HEK293T (cell line): ENCODE measurements at regions not wholly inside any gene's neighbourhood (a gene's known extent, or its start where the extent isn't known, plus 50 kb on each side); places are given as distances from the start of the nearest gene placed in this dataset.

ENCODE experiments used
- CTCF ChIA-PET: fragments of 350-600 bp; formaldehyde crosslinking; extraction: SDS; loops from one replicate; lab custom pipeline; 2021; ENCODE audit warnings: antibody characterized with exemption, inconsistent platforms; lab: Yijun Ruan, JAX
- POLR2A ChIA-PET: fragments of 350-600 bp; formaldehyde crosslinking; extraction: SDS; loops from one replicate; lab custom pipeline; 2020; ENCODE audit warnings: antibody characterized with exemption, inconsistent platforms; lab: Yijun Ruan, JAX
- DNase-seq: peaks from one replicate; pipeline ENCODE4 v3.0.0; 2012; ENCODE audit warnings: mixed read lengths; ENCODE audit errors: extremely low spot score
- ARNT ChIP-seq: fragments of 450-650 bp; IDR thresholded peaks from 2 replicates; pipeline ENCODE4 v1.6.1; 2017; ENCODE audit warnings: mild to moderate bottlenecking
- BHLHE40 ChIP-seq: fragments of 450-650 bp; IDR thresholded peaks from 2 replicates; pipeline ENCODE4 v1.6.1; 2016; ENCODE audit warnings: mild to moderate bottlenecking, moderate library complexity, borderline replicate concordance
- CTBP1 ChIP-seq: fragments of 450-650 bp; IDR thresholded peaks from 2 replicates; pipeline ENCODE4 v1.6.1; 2016; ENCODE audit warnings: borderline replicate concordance
- ELF4 ChIP-seq: fragments of 450-650 bp; IDR thresholded peaks from 2 replicates; pipeline ENCODE4 v1.6.1; 2017; ENCODE audit warnings: antibody characterized with exemption
- FOXA1 ChIP-seq: fragments of 450-650 bp; IDR thresholded peaks from 2 replicates; pipeline ENCODE4 v1.6.1; 2016; ENCODE audit warnings: mild to moderate bottlenecking
- FOXK2 ChIP-seq: fragments of 450-650 bp; IDR thresholded peaks from 2 replicates; pipeline ENCODE4 v1.6.1; 2016; ENCODE audit warnings: mild to moderate bottlenecking
- FOXM1 ChIP-seq: fragments of 450-650 bp; IDR thresholded peaks from 2 replicates; pipeline ENCODE4 v1.6.1; 2017; ENCODE audit warnings: mild to moderate bottlenecking, borderline replicate concordance
- HDGF ChIP-seq: fragments of 450-650 bp; IDR thresholded peaks from 2 replicates; pipeline ENCODE4 v1.6.1; 2017; ENCODE audit warnings: antibody characterized with exemption, borderline replicate concordance
- L3MBTL2 ChIP-seq: fragments of 450-650 bp; conservative IDR thresholded peaks from 2 replicates; pipeline ENCODE4 v1.6.1; 2016; ENCODE audit warnings: mild to moderate bottlenecking
- LEF1 ChIP-seq: fragments of 450-650 bp; IDR thresholded peaks from 2 replicates; pipeline ENCODE4 v1.6.1; 2017; ENCODE audit warnings: mild to moderate bottlenecking, borderline replicate concordance
- NFRKB ChIP-seq: fragments of 450-650 bp; IDR thresholded peaks from 2 replicates; pipeline ENCODE4 v1.6.1; 2016; ENCODE audit warnings: mild to moderate bottlenecking, moderate library complexity
- SP1 ChIP-seq: fragments of 450-650 bp; IDR thresholded peaks from 2 replicates; pipeline ENCODE4 v1.6.1; 2017
- SUZ12 ChIP-seq: fragments of 450-650 bp; IDR thresholded peaks from 2 replicates; pipeline ENCODE4 v1.6.1; 2016; ENCODE audit warnings: mild to moderate bottlenecking
- TARDBP ChIP-seq: fragments of 450-650 bp; IDR thresholded peaks from 2 replicates; pipeline ENCODE4 v1.6.1; 2016
- ZNF384 ChIP-seq: fragments of 450-650 bp; IDR thresholded peaks from 2 replicates; pipeline ENCODE4 v1.6.1; 2016
- TF ChIP-seq, protein P1 (sequence below): fragments of 450-650 bp; IDR thresholded peaks from 2 replicates; pipeline ENCODE4 v1.6.1; 2016

GRCh38 chr1:238254935-238255334 lies 364.2 kb upstream of the ZP4 start:
- ChIA-PET CTCF (no interaction called here), POLR2A (no interaction called here)
- TF ChIP-seq FOXM1, result no peak
- no peak for TF ChIP-seq ZNF384
- no peak for TF ChIP-seq FOXA1
- no peak for TF ChIP-seq SP1
- no peak for TF ChIP-seq LEF1
- no peak for TF ChIP-seq FOXK2
- TF ChIP-seq BHLHE40, result no peak
- TF ChIP-seq ELF4, result no peak
- no peak for TF ChIP-seq SUZ12
- no peak for DNase-seq

DNA sequence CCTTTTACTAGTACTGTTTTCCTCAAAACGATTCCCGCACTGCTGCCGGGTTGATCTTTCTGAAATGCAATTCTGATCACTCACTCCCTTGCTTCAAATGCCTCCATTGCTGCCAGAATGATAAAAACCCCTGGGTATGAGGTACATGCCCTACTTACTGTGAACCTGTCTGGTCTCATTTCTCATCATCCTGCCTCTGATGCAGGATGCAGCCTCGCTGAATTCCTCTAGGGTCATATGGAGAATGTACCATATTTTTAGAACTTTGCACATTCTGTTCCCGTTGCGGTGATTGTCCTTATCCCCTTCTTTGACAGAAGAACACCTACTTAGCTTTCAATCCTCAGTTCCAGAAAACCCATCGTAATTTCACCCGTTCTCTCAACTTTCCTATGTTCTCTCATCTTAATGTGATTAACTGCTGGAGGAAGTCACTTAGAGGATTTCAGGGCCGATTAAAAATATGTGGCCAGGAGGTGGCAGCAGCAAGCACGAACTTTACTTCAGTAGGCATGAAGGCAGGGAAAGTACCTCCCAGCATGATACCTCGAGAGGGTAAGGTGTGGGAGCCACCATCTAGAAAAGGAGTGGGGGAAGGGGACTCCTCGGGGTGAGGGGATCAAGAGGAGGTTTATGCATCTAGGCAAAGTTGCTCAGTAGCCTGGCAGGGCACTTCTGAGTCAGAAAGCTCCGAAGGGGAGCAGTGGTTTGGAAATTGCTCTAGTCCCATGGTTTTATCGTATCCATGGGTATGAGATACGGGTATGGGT lies 361.5 kb upstream of the ZP4 start:
- CTCF ChIA-PET, result no interaction called here
- TF ChIP-seq SUZ12, result no peak
- TF ChIP-seq ELF4, result no peak
- no peak for TF ChIP-seq BHLHE40
- TF ChIP-seq CTBP1, result no peak
- no peak for TF ChIP-seq HDGF
- TF ChIP-seq NFRKB, result no peak
- no peak for TF ChIP-seq SP1
- no peak for TF ChIP-seq L3MBTL2
- TF ChIP-seq ARNT, result no peak
- no peak for TF ChIP-seq FOXA1
- TF ChIP-seq, protein P1, sequence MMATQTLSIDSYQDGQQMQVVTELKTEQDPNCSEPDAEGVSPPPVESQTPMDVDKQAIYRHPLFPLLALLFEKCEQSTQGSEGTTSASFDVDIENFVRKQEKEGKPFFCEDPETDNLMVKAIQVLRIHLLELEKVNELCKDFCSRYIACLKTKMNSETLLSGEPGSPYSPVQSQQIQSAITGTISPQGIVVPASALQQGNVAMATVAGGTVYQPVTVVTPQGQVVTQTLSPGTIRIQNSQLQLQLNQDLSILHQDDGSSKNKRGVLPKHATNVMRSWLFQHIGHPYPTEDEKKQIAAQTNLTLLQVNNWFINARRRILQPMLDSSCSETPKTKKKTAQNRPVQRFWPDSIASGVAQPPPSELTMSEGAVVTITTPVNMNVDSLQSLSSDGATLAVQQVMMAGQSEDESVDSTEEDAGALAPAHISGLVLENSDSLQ, result no peak
- no peak for TF ChIP-seq FOXK2
- DNase-seq, result peak; percentile 50
- POLR2A ChIA-PET, result no interaction called here

GRCh38 chr1:238248356-238248755 lies 357.6 kb upstream of the ZP4 start:
- TF ChIP-seq, protein P1, result no peak
- TF ChIP-seq FOXA1 (no peak), ARNT (no peak), FOXM1 (no peak), BHLHE40 (no peak), TARDBP (no peak), ZNF384 (no peak)
- no peak for DNase-seq
- ChIA-PET POLR2A (no interaction called here), CTCF (interaction anchor here (0.6 kb wide), 1 partner anchor 1270 kb away, joined by 3 read pairs; no protein-coding TSS in a partner anchor)

DNA sequence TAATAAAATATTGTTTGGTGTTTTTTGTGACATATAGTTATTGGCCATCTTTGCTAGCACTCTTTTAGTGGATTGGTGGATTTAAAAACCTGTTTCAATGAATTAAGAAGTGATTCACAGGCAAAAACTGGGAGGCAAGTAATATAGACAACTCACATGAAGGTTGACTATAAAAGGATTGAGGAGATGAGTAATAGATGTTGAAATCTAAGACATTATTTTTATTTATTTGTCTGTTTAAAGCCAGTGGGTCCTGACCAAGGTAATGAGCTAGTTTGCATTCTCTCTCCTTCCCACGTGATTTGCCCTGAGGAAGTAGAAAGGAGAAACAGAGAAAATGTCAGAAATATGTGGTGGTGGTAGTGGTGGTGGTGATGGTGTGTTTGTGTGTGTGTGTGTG lies 351.5 kb upstream of the ZP4 start:
- ChIA-PET POLR2A (no interaction called here), CTCF (interaction anchor here (0.6 kb wide), 1 partner anchor 1563 kb away, joined by 3 read pairs; no protein-coding TSS in a partner anchor)
- TF ChIP-seq TARDBP (no peak), CTBP1 (no peak), SP1 (no peak), HDGF (no peak), BHLHE40 (no peak), SUZ12 (no peak), LEF1 (no peak), NFRKB (no peak)
- no peak for DNase-seq

DNA sequence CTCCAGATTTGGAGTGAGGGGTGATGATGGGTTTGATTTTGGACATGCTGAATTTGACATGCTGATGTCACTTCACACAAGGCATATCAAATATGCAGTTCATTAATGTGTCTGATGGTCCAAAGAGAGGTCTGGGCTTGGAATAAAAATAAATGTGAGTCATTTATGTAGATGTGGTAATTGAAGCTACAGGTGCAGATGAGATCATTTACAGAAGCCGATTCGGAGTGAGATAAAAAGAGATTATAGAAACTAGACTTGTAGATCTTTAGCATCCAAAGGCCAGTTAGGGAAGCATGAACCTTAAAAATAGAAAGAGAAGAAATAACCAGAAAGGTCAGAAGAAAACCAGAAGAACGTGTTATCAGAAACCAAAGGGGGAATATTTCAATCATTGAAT lies 350.9 kb upstream of the ZP4 start:
- TF ChIP-seq SP1, result no peak
- TF ChIP-seq ELF4, result no peak
- no peak for TF ChIP-seq FOXK2
- TF ChIP-seq ZNF384, result no peak
- no peak for TF ChIP-seq TARDBP
- no peak for TF ChIP-seq CTBP1
- no peak for TF ChIP-seq SUZ12
- TF ChIP-seq L3MBTL2, result no peak
- TF ChIP-seq FOXM1, result no peak
- TF ChIP-seq, protein P1, result no peak
- no peak for TF ChIP-seq ARNT
- TF ChIP-seq NFRKB, result no peak
- TF ChIP-seq FOXA1, result no peak
- no peak for TF ChIP-seq BHLHE40
- no peak for TF ChIP-seq HDGF
- no peak for TF ChIP-seq LEF1
- DNase-seq, result no peak
- POLR2A ChIA-PET, result no interaction called here
- CTCF ChIA-PET, result interaction anchor here (0.6 kb wide), 1 partner anchor 1564 kb away, joined by 3 read pairs; no protein-coding TSS in a partner anchor

DNA sequence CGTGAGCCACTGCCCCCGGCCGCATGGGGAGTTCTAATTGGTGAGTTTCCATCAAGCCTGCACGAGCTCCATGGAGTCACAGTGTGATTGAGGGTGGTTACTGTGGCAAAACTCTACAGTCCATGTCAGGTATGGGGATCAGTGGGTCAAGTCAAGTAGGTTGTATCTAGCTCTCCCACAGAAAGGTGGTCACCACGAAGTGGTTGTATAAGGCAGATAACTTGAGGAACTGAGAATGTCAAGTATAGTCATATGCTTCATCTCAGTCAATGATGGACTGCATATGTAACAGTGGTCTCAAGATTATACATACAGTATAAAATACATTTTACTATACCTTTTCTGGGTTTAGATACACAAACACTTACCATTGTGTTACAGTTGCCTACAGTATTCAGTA lies 348.6 kb upstream of the ZP4 start:
- TF ChIP-seq LEF1 (no peak), TARDBP (no peak), ELF4 (no peak), L3MBTL2 (no peak), NFRKB (no peak), BHLHE40 (no peak), HDGF (no peak), SUZ12 (no peak)
- POLR2A ChIA-PET, result no interaction called here
- no peak for DNase-seq
- CTCF ChIA-PET, result interaction anchor here (0.6 to 0.7 kb wide), 3 partner anchors 79 to 779 kb away, joined by 3 to 5 read pairs (median 3); no protein-coding TSS in a partner anchor
